H54 (cell line): ENCODE measurements at regions not wholly inside any gene's neighbourhood (a gene's known extent, or its start where the extent isn't known, plus 50 kb on each side); places are given as distances from the start of the nearest gene placed in this dataset.

Experiments used
- DNase-seq: peaks from one replicate; pipeline ENCODE4 v3.0.0; 2011; ENCODE audit warnings: low spot score, mixed read lengths; ENCODE audit not compliant: insufficient read length
- FAIRE-seq: peaks from 3 replicates; lab custom pipeline; 2011; peaks lifted over from hg19 to GRCh38; lab: Jason Lieb, UNC
- POLR2A ChIP-seq: IDR thresholded peaks from 2 replicates; pipeline ENCODE4 v1.6.1; 2011; ENCODE audit warnings: low read depth, mild to moderate bottlenecking, low read length

GRCh38 chr18:27794181-27794926 lies 382.6 kb downstream of the CDH2 start:
- TF ChIP-seq POLR2A: no peak
- no peak for FAIRE-seq
- no peak for DNase-seq

- DNase-seq (no peak), FAIRE-seq (no peak)
- TF ChIP-seq POLR2A: no peak
These were observed 383.7 kb downstream of the CDH2 start for GRCh38 chr18:27793013-27793785.

DNA sequence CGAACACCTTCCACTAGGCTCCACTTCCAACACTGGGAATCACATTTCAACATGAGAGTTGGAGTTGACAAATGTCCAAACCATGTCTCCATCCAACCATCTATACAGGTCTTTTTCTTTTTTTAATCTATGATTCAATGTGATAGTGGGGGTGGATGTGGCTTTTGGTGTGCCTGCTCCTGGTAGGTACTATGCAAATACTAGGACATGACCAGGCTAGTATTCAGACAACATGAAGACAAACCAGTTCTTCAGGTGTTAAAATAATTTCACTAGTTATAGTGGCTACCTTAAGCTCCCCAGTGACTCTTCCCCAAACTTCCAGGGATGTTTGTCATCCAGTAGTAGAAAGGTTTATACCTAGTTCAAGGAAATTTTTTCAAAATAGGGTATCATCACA lies 387.5 kb downstream of the CDH2 start:
- DNase-seq (no peak), FAIRE-seq (no peak)
- no peak for TF ChIP-seq POLR2A

- FAIRE-seq (no peak), DNase-seq (no peak)
- no peak for TF ChIP-seq POLR2A
These were observed 389.4 kb downstream of the CDH2 start for GRCh38 chr18:27787547-27787946.

DNA sequence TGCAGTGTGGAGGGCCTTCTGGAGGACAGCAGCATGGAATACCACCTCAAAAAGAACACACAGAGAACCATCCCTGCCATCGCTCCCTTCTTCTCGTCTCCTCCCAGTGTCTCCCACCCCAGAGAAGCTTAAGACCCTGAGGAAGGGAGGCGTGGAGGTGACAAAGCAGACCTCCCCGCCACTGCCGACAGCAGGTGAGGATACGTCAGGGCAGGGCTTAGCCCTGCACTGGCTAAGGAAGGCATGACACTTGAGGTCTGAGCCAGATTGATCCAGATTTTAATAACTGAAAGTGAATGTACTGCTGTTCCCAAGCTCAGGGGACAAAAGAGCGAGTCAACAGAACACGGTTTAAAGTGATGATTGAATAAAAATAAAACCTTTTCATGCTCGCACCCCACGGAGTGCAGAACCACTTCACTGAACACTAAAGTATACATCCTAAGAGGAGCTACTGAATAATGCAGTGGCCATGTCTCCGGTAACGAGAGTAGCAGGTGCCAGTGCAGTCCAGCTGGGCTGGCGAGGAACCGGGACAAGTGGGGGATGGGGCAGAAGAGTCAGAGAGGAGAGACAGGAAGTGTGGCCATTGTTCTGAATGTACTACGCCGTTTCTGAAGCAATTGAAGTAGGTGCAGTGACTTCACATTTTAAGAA lies 391.0 kb downstream of the CDH2 start:
- DNase-seq (no peak), FAIRE-seq (no peak)
- TF ChIP-seq POLR2A: no peak

DNA sequence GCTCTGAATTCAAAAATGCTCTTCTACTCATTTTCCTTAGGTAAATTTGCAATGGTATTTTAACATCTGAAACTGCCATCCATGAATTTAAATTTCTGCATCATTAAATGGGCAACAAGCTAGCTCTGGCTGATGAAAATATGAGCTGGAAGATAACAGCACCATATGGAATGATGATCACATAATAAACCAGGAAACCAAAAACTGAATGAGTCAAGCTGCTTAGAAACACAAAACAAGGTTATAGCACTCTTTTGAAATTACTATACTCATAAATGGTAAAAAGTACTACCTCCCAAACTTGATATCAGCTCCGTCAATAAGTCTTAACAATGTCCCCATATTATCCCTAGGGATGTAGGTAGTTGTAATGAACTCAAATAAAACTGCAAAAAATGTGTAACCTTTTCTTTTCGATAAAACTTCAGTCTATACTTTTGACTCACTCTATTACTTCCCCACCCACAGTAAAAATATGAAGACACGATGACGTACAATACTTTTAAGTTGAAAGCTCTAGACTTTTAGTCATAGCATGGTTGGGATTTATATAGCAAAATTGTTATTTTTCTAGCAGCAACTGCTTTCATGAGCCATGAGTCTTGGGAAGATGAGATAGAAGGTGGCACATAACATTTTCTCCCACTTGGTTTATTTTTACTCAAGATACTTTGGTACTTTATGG lies 396.7 kb downstream of the CDH2 start:
- FAIRE-seq (no peak), DNase-seq (no peak)
- TF ChIP-seq POLR2A: no peak

DNA sequence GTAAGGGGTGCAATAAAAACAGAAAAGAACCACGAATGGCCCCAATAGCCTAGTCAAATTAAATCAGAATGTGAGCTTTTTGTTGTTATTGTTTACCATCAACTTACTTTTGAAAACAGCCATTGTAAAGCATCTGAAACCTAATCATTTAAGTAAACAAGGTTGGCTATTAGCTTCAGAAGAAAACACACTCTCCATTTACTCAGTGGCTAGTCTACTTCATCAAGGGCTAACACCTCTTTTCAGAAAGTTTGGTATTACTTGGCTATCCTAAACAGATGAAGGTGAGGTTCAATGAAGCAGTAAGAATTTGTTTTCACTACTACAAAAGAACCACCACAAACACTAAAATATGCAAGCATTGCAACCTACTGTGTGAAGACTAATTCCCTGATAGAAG lies 398.0 kb downstream of the CDH2 start:
- TF ChIP-seq POLR2A: no peak
- DNase-seq: no peak
- no peak for FAIRE-seq

GRCh38 chr18:27778441-27778840 lies 398.5 kb downstream of the CDH2 start:
- DNase-seq: no peak
- TF ChIP-seq POLR2A: no peak
- no peak for FAIRE-seq

- TF ChIP-seq POLR2A: no peak
- no peak for FAIRE-seq
- DNase-seq: no peak
These were observed 404.8 kb downstream of the CDH2 start for GRCh38 chr18:27772081-27772480.

- no peak for FAIRE-seq
- no peak for TF ChIP-seq POLR2A
- no peak for DNase-seq
These were observed 405.4 kb downstream of the CDH2 start for GRCh38 chr18:27771571-27771970.

GRCh38 chr18:27769152-27769551 lies 407.8 kb downstream of the CDH2 start:
- FAIRE-seq: no peak
- TF ChIP-seq POLR2A: no peak
- no peak for DNase-seq

- FAIRE-seq (no peak), DNase-seq (no peak)
- TF ChIP-seq POLR2A: no peak
These were observed 413.0 kb downstream of the CDH2 start for GRCh38 chr18:27763936-27764335.

DNA sequence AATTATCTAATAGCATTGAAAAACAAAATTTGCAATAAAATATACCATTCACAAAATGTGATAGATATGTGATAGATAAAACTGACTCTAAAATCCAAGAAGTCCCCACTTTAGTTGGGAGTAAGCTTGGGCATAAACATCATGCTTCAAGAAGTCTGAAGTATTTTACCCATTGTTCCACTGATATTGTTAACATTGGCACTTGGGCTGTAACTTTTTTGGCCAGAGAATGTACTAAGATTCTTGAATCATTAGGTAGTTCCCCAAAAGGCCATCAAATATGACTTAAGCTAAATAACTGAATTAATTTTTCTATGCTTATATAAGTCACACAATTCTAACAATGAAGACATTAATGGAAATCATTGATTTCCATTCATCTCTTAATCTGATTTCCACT lies 413.6 kb downstream of the CDH2 start:
- DNase-seq (no peak), FAIRE-seq (no peak)
- TF ChIP-seq POLR2A: no peak

- no peak for TF ChIP-seq POLR2A
- FAIRE-seq: no peak
- no peak for DNase-seq
These were observed 414.9 kb downstream of the CDH2 start for GRCh38 chr18:27762054-27762453.
